CD4-positive, alpha-beta memory T cell (primary cell): ENCODE measurements at regions not wholly inside any gene's neighbourhood (a gene's known extent, or its start where the extent isn't known, plus 50 kb on each side); places are given as distances from the start of the nearest gene placed in this dataset.

ENCODE experiments used
- CTCF ChIA-PET: fragments of 350-600 bp; sonication (Branson Sonifier 250); formaldehyde crosslinking; loops from one replicate; lab custom pipeline; 2021; ENCODE audit warnings: inconsistent platforms; ENCODE audit not compliant: partially characterized antibody; lab: Charles Lee
- POLR2A ChIA-PET: fragments of 350-600 bp; sonication (Branson Sonifier 250); formaldehyde crosslinking; loops from one replicate; lab custom pipeline; 2021; ENCODE audit not compliant: partially characterized antibody; lab: Charles Lee
- DNase-seq, 5 donors: peaks; one replicate each; pipeline versions ENCODE4 v3.0.0 to v3.0.0-alpha.2; 2020 to 2022; ENCODE audit warnings: mixed read lengths in 1 of 5
- H3K27ac ChIP-seq: one replicate; pipeline ENCODE4 v1.7.0; 2013; ENCODE audit warnings: low read depth, low read length
- H3K27me3 ChIP-seq: 2 replicates; pipeline ENCODE4 v1.7.0; 2013; ENCODE audit warnings: mild to moderate bottlenecking, low read length, moderate library complexity; ENCODE audit not compliant: insufficient read depth
- H3K36me3 ChIP-seq: 2 replicates; pipeline ENCODE4 v1.7.0; 2013; ENCODE audit warnings: mild to moderate bottlenecking, low read length, moderate library complexity; ENCODE audit not compliant: insufficient read depth
- H3K4me1 ChIP-seq: 2 replicates; pipeline ENCODE4 v1.7.0; 2013; ENCODE audit warnings: mild to moderate bottlenecking, low read length, moderate library complexity; ENCODE audit not compliant: insufficient read depth
- H3K4me3 ChIP-seq, 2 donors: one replicate each; pipeline ENCODE4 v1.7.0; 2013; ENCODE audit warnings: low read length in 2 of 2, mild to moderate bottlenecking in 1 of 2
- H3K9me3 ChIP-seq, 2 donors: one replicate each; pipeline ENCODE4 v1.7.0; 2013; ENCODE audit warnings: low read length in 2 of 2, control low read depth in 1 of 2; ENCODE audit not compliant: control insufficient read depth in 1 of 2
- H3K27ac Mint-ChIP-seq, 7 donors: one replicate each; pipeline ENCODE4 v1.8.0; 2020 to 2021; ENCODE audit warnings: mixed read lengths in 7 of 7, mild to moderate bottlenecking in 6 of 7, inconsistent platforms in 3 of 7, moderate library complexity in 3 of 7
- H3K27me3 Mint-ChIP-seq, 2 donors: one replicate each; pipeline ENCODE4 v1.8.0; 2020 to 2021; ENCODE audit warnings: mixed read lengths in 2 of 2
- H3K36me3 Mint-ChIP-seq, 2 donors: one replicate each; pipeline ENCODE4 v1.8.0; 2020 to 2021; ENCODE audit warnings: mixed read lengths in 2 of 2, inconsistent platforms in 1 of 2, mild to moderate bottlenecking in 1 of 2
- H3K4me1 Mint-ChIP-seq, 4 donors: one replicate each; pipeline ENCODE4 v1.8.0; 2020 to 2021; ENCODE audit warnings: mixed read lengths in 4 of 4, mild to moderate bottlenecking in 1 of 4
- H3K4me3 Mint-ChIP-seq, 8 donors: one replicate each; pipeline ENCODE4 v1.8.0; 2020 to 2021; ENCODE audit warnings: mixed read lengths in 8 of 8, mild to moderate bottlenecking in 7 of 8, moderate library complexity in 6 of 8, inconsistent platforms in 3 of 8
- H3K9me3 Mint-ChIP-seq, 8 donors: one replicate each; pipeline ENCODE4 v1.8.0; 2020 to 2021; ENCODE audit warnings: mixed read lengths in 8 of 8, mild to moderate bottlenecking in 5 of 8, inconsistent platforms in 3 of 8, moderate library complexity in 1 of 8
- intact Hi-C: fragments of 100-400 bp; cut with micrococcal nuclease; formaldehyde crosslinking; loops from one replicate; pipeline ENCODE4 v1.15.1; 2023

DNA sequence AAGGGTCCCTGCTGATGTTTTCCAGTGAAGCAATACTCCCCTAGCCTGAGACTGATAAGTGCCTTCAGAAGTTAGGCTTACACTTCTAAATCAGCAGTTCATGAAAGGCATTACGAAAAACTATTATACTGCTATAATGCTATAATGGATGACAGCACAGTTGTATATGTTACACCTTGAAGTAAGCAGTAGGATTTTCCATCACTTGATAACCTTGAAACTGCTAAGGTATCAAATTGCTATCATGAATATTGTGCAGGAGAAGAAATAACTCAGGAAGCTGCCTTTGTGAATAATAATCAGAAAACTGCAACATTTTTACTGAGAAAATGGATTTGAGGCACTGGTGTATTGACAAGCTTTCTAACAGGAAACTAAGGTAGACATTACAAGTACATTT is 142.3 kb downstream of the HNMT start:
- Histone ChIP-seq H3K27ac (no peak overlapping the region), H3K36me3 (no peaks in the 10 kb centered on the region), H3K4me1 (no peaks in the 10 kb centered on the region), H3K27me3 (no peaks in the 10 kb centered on the region), H3K4me3 (no peak overlapping the region), H3K9me3 (no peaks in the 10 kb centered on the region)
- no peak overlapping the region for H3K4me3 Mint-ChIP-seq
- no peaks in the 10 kb centered on the region for H3K36me3 Mint-ChIP-seq
- DNase-seq: no peak
- ChIA-PET CTCF (no interaction called here), POLR2A (no interaction called here)
- no peaks in the 10 kb centered on the region for H3K27me3 Mint-ChIP-seq
- H3K9me3 Mint-ChIP-seq: peaks cover 0 to 5% (median 2%) of the 10 kb centered on the region in 8 donors
- no peak overlapping the region for H3K27ac Mint-ChIP-seq
- no peaks in the 10 kb centered on the region for H3K4me1 Mint-ChIP-seq
- intact Hi-C loops: no loop called here

DNA sequence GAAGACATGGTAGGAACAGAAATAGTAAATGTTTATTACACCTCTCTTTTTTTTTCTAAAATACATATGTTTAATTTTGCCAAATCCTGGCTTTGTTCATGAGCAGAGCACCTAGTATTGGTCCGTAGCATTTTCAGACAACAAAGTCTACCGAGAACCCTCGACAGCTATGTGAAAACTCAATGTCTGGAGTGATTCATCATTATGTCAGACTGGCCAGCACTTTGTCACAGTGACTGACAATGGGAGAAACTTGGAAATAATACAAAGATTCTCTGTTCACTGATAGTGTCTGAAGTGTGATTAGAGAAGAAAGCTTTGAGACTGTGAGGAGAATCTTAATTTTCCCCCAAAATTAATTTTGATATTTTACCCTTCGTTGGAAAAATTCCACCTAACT is 143.0 kb downstream of the HNMT start:
- Histone ChIP-seq H3K9me3 (no peaks in the 10 kb centered on the region), H3K4me3 (no peak overlapping the region), H3K27ac (no peak overlapping the region), H3K4me1 (no peaks in the 10 kb centered on the region), H3K27me3 (no peaks in the 10 kb centered on the region), H3K36me3 (no peaks in the 10 kb centered on the region)
- intact Hi-C loops: no loop called here
- CTCF ChIA-PET: no interaction called here
- H3K36me3 Mint-ChIP-seq: no peaks in the 10 kb centered on the region
- H3K4me1 Mint-ChIP-seq: no peaks in the 10 kb centered on the region
- H3K27ac Mint-ChIP-seq: no peak overlapping the region
- H3K27me3 Mint-ChIP-seq: no peaks in the 10 kb centered on the region
- DNase-seq: no peak
- no peak overlapping the region for H3K4me3 Mint-ChIP-seq
- POLR2A ChIA-PET: no interaction called here
- H3K9me3 Mint-ChIP-seq: peaks cover 0 to 3% (median under 1%) of the 10 kb centered on the region in 8 donors

DNA sequence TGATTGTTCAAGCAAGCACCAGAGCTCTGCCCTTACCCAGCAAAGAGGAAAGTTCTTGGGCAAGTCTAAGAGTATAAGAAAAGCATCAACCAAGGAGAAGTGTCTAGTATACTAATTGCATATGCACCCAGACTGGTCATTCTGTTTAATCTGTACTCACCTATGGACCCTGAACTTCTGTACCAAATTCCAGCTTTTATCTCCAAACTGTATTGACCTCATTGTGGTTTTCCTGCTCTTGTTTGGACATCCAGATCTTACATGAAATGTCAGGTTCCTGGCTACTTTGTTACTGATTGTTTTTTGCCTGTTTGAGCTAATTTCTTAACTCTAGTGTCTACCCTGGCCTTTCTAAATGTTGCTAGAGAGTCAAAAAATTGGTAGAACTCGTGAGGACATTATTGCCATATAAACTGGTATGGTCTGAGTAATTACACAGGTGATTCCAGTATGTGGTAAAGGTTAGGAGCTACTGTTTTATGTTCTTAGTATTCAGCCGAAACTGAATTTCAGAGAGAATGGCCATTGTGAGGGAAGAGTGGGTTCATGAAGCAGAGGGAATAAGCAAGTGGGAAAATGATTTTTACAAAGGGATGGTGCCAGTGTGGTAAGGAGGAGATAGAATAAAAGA is 146.3 kb downstream of the HNMT start:
- no peaks in the 10 kb centered on the region for H3K27me3 Mint-ChIP-seq
- H3K27me3 ChIP-seq: no peaks in the 10 kb centered on the region
- H3K9me3 ChIP-seq: no peaks in the 10 kb centered on the region
- no peak overlapping the region for H3K4me3 Mint-ChIP-seq
- H3K4me1 Mint-ChIP-seq: no peaks in the 10 kb centered on the region
- intact Hi-C loops: no loop called here
- H3K27ac Mint-ChIP-seq: no peak overlapping the region
- ChIA-PET CTCF (no interaction called here), POLR2A (no interaction called here)
- H3K4me3 ChIP-seq: no peak overlapping the region
- no peak overlapping the region for H3K27ac ChIP-seq
- H3K36me3 ChIP-seq: no peaks in the 10 kb centered on the region
- no peaks in the 10 kb centered on the region for H3K36me3 Mint-ChIP-seq
- no peak for DNase-seq
- H3K4me1 ChIP-seq: no peaks in the 10 kb centered on the region
- peaks cover 0 to 3% (median 0%) of the 10 kb centered on the region in 8 donors for H3K9me3 Mint-ChIP-seq

DNA sequence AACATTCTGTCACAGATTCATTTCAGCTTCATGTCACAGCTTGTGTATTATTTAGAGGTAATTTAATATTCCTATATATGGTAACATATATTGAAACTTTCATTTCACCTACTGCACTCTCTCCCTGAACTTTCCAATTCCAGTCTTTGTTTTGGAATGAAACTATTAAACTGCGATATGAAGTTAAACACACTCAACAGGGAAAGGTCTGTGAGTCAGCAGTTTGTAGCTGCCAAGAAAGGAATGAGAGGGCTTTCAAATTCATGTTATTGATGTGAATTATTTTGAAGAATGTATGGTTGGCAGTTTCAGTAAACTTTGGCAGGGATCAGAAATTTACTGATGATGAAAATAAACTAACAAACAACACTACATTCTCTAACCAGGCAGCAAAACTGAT is 148.3 kb downstream of the HNMT start:
- no peaks in the 10 kb centered on the region for H3K4me1 Mint-ChIP-seq
- Histone ChIP-seq H3K4me3 (no peak overlapping the region), H3K9me3 (no peaks in the 10 kb centered on the region), H3K27ac (no peak overlapping the region), H3K4me1 (no peaks in the 10 kb centered on the region), H3K36me3 (no peaks in the 10 kb centered on the region), H3K27me3 (no peaks in the 10 kb centered on the region)
- ChIA-PET CTCF (no interaction called here), POLR2A (no interaction called here)
- H3K4me3 Mint-ChIP-seq: no peak overlapping the region
- no peak for DNase-seq
- H3K27me3 Mint-ChIP-seq: no peaks in the 10 kb centered on the region
- H3K9me3 Mint-ChIP-seq: peaks cover 0 to 5% (median 0%) of the 10 kb centered on the region in 8 donors
- intact Hi-C loops: no loop called here
- H3K27ac Mint-ChIP-seq: no peak overlapping the region
- no peaks in the 10 kb centered on the region for H3K36me3 Mint-ChIP-seq

DNA sequence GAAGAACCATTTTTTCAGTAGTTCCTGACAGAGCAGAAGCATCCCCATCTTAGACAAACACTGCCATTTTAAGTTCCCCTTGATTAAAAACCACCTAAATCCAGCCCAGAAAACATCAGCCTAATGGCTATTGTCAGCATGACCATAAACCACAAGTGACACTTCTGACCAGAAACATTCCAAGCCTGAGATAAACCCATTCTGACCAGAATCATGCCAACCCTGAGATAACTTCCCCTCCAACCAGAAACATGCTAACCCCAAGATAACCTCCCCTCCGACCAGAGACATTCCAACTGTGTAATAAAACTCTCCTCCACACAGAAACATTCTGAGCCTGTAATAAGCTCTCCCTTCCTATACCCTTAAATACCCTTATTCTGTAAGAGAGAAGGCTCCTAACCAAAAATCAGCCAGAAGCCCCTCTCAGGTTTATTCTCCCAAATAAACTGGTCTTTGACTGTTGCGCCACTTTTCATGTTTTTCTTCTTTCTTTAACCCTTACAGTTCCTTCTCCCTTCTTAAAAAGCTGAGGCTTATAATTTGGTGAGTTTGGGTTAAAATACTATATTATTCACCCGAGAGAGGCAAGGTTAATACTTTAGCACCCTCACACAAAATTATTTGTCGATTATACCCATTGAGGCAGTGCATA is 149.7 kb downstream of the HNMT start:
- H3K4me3 Mint-ChIP-seq: no peak overlapping the region
- intact Hi-C loops: no loop called here
- Histone ChIP-seq H3K4me3 (no peak overlapping the region), H3K27me3 (no peaks in the 10 kb centered on the region), H3K4me1 (no peaks in the 10 kb centered on the region), H3K9me3 (no peaks in the 10 kb centered on the region), H3K27ac (no peak overlapping the region), H3K36me3 (no peaks in the 10 kb centered on the region)
- no peak for DNase-seq
- no peaks in the 10 kb centered on the region for H3K36me3 Mint-ChIP-seq
- H3K27ac Mint-ChIP-seq: no peak overlapping the region
- no peaks in the 10 kb centered on the region for H3K4me1 Mint-ChIP-seq
- no peaks in the 10 kb centered on the region for H3K27me3 Mint-ChIP-seq
- ChIA-PET POLR2A (no interaction called here), CTCF (no interaction called here)
- H3K9me3 Mint-ChIP-seq: peaks cover 0 to 5% (median 0%) of the 10 kb centered on the region in 8 donors

DNA sequence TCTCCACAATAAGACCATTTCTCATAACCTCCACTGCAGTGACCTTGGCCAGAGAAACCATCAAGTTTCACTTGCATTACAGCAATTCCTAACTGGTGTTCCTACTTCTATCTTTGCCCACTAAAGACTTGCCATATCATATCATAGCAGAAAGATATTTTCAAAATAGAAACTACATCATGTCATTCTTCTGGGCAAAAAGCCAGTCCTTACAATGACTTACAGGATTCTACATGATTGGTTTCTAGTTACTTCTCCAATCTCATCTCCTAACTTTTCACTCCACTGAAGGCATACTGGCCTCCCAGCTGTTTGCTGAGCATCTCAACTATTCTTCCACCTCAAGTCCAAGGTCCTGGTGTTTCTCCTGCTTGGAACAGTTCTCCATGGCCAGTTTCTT is 151.4 kb downstream of the HNMT start:
- no peaks in the 10 kb centered on the region for H3K4me1 Mint-ChIP-seq
- H3K27ac Mint-ChIP-seq: peak overlapping the region in 1 of 7 donors; percentile 1
- H3K27me3 Mint-ChIP-seq: no peaks in the 10 kb centered on the region
- Histone ChIP-seq H3K36me3 (no peaks in the 10 kb centered on the region), H3K4me1 (no peaks in the 10 kb centered on the region), H3K9me3 (no peaks in the 10 kb centered on the region), H3K27me3 (no peaks in the 10 kb centered on the region), H3K4me3 (no peak overlapping the region), H3K27ac (no peak overlapping the region)
- no peaks in the 10 kb centered on the region for H3K36me3 Mint-ChIP-seq
- POLR2A ChIA-PET: no interaction called here
- no peak for DNase-seq
- peaks cover 0 to 5% (median 0%) of the 10 kb centered on the region in 8 donors for H3K9me3 Mint-ChIP-seq
- intact Hi-C loops: no loop called here
- H3K4me3 Mint-ChIP-seq: no peak overlapping the region
- CTCF ChIA-PET: no interaction called here

DNA sequence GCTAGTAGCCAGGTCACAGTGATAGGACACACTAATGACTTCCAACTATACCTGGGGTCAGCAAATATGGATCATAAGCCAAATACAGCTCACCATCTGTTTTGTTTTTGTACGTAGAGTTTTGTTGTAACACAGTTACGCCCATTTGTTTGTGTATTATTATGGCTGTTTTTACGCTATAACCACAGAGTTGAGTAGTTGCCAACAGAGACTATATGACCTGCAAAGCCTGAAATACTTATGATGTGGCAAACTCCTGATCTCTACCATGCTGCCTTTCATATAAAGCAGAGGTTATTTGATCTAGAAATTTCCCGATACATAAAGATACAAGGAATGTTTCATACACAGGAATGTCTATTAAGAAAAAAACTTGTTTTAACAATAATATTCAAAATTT is 152.2 kb downstream of the HNMT start:
- Mint-ChIP-seq H3K36me3 (no peaks in the 10 kb centered on the region), H3K4me1 (no peaks in the 10 kb centered on the region), H3K27me3 (no peaks in the 10 kb centered on the region), H3K4me3 (no peak overlapping the region), H3K27ac (no peak overlapping the region), H3K9me3 (peaks cover 0 to 6% (median 0%) of the 10 kb centered on the region in 8 donors)
- no peaks in the 10 kb centered on the region for H3K4me1 ChIP-seq
- no peak overlapping the region for H3K27ac ChIP-seq
- no peaks in the 10 kb centered on the region for H3K9me3 ChIP-seq
- no peaks in the 10 kb centered on the region for H3K27me3 ChIP-seq
- ChIA-PET POLR2A (no interaction called here), CTCF (no interaction called here)
- H3K36me3 ChIP-seq: no peaks in the 10 kb centered on the region
- intact Hi-C loops: no loop called here
- DNase-seq: no peak
- no peak overlapping the region for H3K4me3 ChIP-seq
